Suppressor macrophage treated with lipopolysaccharide for 1 hour (primary cell): ENCODE measurements at regions not wholly inside any gene's neighbourhood (a gene's known extent, or its start where the extent isn't known, plus 50 kb on each side); places are given as distances from the start of the nearest gene placed in this dataset.
"Not testable (repeated sequence)": the region's sequence is repeated elsewhere in the genome, so short reads cannot be mapped to it uniquely, and the experiment has no call there.

Source experiments
- DNase-seq, 3 donors: peaks; one replicate each; pipeline ENCODE4 v3.0.0-alpha.2; 2020 to 2022

DNA sequence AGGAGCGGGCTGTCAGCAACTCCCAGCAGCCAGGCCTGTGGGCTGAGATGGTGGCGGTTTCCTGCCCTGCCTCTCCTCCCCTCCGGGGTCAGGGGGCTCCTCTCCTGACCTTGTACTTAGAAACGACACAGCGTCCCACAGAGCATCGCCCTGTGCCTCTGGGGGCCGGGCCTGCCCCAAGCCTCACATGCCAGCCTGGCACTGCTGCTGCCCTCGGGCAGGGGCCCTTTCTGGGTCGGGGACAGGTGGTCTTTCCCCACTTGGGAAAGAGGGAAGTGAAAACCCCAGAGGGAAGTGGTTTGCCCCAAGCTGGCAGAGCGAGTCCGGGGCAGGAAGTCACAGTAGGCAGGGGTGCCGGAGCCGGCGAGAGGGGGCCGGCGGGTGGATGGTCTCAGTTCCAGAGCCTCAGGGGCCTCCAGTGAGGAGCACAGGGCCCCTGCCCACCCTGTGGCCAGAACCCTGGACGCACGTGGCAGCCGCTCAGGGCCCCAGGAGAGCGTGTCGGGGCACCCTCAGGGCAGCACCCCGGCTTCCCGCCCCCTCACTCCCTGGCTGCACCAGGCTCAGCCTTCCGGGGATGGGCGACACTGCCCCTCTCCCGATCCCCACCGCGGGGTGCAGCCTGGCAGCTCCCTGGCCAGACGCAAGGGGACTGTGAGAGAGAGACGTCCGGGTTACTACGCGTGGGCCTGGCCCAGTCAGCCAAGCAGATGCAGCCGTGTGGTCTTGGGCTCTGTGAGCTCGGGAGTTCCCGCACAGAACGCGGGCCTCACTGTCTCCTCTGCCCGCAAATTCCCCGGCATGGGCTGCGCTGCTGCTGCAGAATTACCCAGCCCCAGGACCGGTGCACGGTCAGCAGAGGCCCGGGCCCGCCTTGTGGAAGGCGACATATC lies 4382.9 kb upstream of the TPTE start:
- not testable (repeated sequence) for DNase-seq

DNA sequence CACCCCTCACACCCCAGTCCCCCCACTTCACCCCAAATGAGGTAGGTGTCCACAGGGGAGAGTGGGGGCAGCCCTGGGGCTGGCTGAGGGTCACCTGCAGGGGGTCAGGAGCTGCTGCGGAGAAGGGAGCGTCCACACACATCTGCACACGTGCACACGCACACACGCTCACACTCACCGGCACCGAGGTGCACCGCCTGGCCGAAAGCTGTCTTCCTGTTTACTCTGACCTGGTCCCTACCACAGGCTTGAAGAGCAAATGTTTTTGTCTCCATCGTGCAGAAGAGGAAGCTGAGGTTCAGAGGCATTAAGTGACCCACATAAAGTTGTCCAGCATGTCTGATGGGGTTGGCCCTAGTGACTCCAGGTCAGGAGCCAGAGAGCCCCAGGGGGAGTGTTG lies 4382.1 kb upstream of the TPTE start:
- not testable (repeated sequence) for DNase-seq

DNA sequence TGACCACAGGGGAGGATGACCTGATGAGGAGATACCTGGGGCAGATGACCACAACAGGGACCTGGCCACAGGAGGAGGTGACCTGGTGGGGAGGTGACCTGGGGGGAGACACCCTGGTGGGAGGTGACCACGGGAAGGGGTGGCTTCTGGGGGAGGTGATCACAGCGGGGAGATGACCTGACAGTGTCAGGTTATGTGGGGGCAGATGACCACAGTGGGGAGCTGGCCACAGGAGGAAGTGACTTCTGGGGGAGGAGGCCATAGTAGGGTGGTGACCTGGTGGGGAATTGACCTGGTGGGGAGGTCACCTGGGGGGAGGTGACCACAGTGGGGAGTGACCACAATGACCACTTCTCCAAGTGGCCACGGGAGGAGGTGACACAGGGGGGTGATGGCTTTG lies 4381.5 kb upstream of the TPTE start:
- DNase-seq = not testable (repeated sequence)

DNA sequence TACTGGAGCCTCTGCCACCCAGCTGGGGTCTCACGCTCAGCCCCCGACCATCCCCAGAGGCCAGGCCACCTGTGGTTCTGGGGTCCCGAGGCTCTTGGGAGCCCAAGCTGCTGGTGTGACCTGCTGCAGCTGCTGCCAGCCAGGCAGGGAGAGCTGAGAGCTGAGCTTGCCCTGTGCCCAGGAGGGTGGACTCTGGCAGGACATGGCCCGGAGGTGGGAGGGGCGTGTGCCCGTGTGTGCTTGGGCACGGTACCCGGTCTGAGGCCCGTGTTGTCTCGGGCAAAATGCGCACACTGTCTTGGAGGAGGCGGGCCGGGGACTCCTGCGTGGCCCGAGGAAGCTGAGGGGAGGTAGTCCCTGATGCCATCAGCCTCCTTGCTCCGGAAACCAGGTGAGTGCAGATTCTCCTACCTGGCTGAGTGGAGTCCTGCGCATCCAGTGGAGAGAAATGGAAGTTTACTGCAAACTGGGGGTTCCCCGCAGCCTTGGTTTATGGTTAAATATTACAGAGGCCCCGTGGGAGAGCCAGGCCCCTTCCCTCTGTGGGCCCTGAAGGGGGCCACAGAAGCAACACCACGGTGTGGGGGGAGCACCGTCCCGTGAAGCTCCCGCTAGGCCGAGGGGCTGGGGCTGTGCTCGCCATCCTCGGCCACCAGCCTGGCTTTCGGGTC lies 4380.8 kb upstream of the TPTE start:
- not testable (repeated sequence) for DNase-seq

DNA sequence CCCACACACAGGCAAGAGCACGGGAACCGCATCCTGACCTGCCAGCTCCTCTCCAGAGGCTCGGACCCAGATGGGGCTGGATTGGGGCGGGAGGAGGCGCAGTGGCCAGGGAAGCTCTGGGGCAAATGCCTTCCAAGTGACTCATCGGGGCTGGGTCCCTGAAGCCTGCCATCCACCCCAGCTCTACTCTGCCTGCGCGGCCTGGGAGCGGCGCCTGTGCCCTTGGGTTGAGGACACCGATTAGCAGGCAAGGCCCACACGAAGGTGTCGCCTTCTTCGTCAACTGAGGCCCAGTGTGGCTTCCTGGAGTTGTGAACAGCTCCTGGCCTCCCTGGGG lies 4380.3 kb upstream of the TPTE start:
- not testable (repeated sequence) for DNase-seq

DNA sequence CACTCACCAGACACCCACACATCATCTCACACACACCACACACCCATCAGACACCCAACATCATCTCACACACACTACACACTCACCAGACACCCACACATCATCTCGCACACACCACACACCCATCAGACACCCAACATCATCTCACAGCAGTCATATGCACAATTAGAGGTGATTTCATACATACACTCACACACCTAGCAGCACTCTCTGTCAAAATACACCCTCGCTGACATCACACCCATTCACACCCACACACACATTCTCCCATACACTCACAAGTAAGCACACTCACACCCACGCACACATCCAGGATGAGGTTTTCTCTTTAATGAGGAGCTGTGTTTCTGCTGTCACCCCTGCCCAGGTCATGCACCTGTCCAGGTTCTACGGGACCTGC lies 4368.2 kb upstream of the TPTE start:
- not testable (repeated sequence) for DNase-seq

DNA sequence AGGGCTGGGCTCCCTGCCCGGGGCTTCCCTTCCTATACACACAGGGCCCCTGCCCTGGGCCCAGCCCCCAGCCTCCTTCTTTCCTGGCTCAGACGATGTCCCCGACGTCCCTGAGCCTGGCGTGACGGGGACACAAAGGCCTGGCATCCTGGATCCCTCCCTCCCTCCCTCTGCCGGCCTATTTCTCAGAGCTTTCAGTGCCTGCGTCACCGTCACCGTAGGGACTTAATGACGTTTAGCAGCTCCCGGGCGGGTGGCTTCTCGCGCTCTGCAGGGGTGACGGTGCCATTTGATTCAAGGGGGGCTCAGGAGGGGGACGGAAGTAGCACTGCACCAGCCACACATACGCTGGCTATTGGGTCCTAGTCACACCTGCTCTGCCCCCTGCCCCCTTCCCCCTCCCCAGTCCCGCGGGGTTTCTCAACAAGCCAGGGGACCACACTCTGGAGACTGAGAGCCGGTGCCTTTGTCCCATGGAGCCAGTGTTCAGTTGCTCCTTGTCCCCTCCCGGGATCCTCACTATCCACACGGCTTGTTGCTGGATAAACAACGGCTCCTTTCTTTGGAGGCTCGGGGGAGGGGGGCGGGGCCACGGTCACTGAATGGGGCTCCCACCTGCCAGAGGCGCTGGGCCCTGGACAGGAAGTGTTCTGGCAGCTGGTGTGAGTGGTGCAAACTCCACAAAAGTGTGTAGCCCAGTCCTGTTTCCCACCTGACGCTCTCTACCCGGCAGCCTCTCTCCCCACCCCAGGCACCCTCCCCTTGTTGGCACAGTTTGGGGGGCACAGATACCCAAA lies 4366.7 kb upstream of the TPTE start:
- DNase-seq = not testable (repeated sequence)

DNA sequence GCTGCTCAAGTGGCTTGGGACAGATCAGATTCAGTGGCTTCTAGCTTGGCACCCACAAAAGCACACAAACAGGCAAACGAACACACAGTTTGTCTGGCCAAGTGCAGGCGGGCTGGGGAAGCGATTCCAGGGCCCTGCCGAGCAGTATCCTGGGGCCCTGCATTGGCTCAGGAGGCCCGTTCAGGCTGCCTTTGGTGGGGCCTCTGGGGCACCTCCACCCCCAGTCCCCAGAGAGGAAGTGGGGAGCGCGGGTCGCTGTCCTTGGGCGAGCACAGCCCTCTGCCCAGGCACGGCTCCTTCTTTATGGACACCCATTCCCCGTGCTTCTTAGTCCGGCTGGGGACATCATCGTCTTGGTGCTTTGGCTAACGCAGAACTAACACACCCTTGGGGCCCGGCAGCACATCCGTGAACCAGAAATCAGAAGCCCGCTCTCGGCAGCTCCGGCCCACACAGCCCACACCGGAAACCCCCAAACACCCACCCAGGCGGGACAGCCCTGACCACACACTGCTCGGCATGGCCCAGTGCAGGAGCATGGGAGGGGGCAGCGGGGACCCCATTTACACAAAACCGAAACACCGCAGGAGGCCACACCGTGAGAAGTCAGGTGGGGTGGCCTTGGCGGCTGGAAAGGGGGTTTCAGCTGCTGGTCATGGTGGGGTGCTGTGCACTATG lies 4364.5 kb upstream of the TPTE start:
- DNase-seq = not testable (repeated sequence)

DNA sequence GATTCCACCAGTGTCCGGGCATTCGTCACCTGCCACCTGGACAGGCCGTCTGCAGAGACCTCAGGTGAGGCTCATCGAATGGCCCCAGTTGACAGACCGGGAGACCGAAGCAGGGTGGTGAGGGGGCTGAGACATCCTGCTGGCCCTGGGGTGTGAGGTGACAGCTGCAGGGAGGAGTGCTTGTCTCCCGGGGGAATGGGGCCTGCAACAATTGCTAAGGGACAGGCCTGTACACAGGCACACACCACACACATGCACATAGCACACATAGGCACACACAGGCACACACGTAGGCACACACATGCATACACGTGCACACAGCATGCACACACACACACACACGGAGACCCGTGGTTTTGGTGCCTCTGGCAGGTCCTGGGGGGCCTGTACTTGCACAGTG lies 4363.9 kb upstream of the TPTE start:
- DNase-seq = not testable (repeated sequence)

DNA sequence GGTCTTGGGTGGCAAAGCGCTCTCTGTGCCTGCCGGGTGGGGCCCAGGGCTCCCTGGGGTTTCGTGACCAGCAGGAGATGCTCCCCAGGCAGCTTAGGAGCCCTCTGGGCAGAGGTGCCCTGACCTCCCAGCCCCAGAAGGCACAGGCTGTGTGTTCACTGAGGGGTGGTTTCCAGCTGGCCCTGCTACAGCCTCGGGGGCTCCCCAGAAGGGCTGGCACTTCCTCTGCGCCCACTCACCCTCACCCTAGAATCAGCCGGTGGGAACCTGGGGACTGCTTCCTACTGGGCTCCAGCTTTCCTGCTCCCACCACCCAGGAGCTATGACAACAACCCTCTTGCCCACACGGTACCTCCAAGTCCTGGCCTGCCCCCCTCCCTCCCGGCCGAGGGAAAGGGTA lies 4363.2 kb upstream of the TPTE start:
- DNase-seq = not testable (repeated sequence)
